GM19463 (cell line): ENCODE measurements at regions not wholly inside any gene's neighbourhood (a gene's known extent, or its start where the extent isn't known, plus 50 kb on each side); places are given as distances from the start of the nearest gene placed in this dataset.
"Not testable (repeated sequence)": the region's sequence is repeated elsewhere in the genome, so short reads cannot be mapped to it uniquely, and the experiment has no call there.

Experiments used
- ATAC-seq: cut with Tn5 transposase; IDR thresholded peaks from one replicate; pipeline ENCODE4 v1.9.1; 2021; ENCODE audit warnings: mild to moderate bottlenecking, moderate library complexity; ENCODE audit not compliant: unreplicated experiment

GRCh38 chr2:126952216-126952615, 53.5 kb downstream of the TEX51 start:
- no peak for ATAC-seq

GRCh38 chr2:126953483-126953882, 54.8 kb downstream of the TEX51 start:
- ATAC-seq: no peak

- no peak for ATAC-seq
These were observed 56.1 kb downstream of the TEX51 start for GRCh38 chr2:126954831-126955230.

- not testable (repeated sequence) for ATAC-seq
These were observed 58.1 kb downstream of the TEX51 start for GRCh38 chr2:126956773-126957172.

- no peak for ATAC-seq
These were observed 64.7 kb downstream of the TEX51 start for GRCh38 chr2:126963390-126963789.

GRCh38 chr2:126966601-126967000, 67.9 kb downstream of the TEX51 start:
- ATAC-seq: no peak

GRCh38 chr2:126970583-126970982, 71.9 kb downstream of the TEX51 start:
- ATAC-seq: no peak

- no peak for ATAC-seq
These were observed 72.4 kb downstream of the TEX51 start for GRCh38 chr2:126971162-126971480.

GRCh38 chr2:126971481-126972278, 73.0 kb downstream of the TEX51 start:
- peak; percentile 95 for ATAC-seq

- no peak for ATAC-seq
These were observed 73.6 kb downstream of the TEX51 start for GRCh38 chr2:126972279-126972626.

- ATAC-seq: no peak
These were observed 75.1 kb downstream of the TEX51 start for GRCh38 chr2:126973745-126974144.

GRCh38 chr2:126975671-126976655, 77.3 kb downstream of the TEX51 start:
- ATAC-seq: no peak

- ATAC-seq: no peak
These were observed 78.1 kb downstream of the TEX51 start for GRCh38 chr2:126976721-126977328.

GRCh38 chr2:126978333-126978732, 79.6 kb downstream of the TEX51 start:
- ATAC-seq: no peak

GRCh38 chr2:126979039-126980003, 80.6 kb downstream of the TEX51 start:
- no peak for ATAC-seq

GRCh38 chr2:126981476-126981875, 82.8 kb downstream of the TEX51 start:
- ATAC-seq: no peak

- no peak for ATAC-seq
These were observed 84.2 kb downstream of the TEX51 start for GRCh38 chr2:126982935-126983334.

GRCh38 chr2:126986631-126987187, 88.0 kb downstream of the TEX51 start:
- ATAC-seq: no peak

- no peak for ATAC-seq
These were observed 89.8 kb downstream of the TEX51 start for GRCh38 chr2:126988482-126988881.

GRCh38 chr2:126989064-126989463, 90.4 kb downstream of the TEX51 start:
- ATAC-seq: not testable (repeated sequence)
